LNCAP (cell line): ENCODE measurements at regions not wholly inside any gene's neighbourhood (a gene's known extent, or its start where the extent isn't known, plus 50 kb on each side); places are given as distances from the start of the nearest gene placed in this dataset.

Experiments used
- TF ChIP-seq, protein P1 (sequence below): fragments of 450-650 bp; IDR thresholded peaks from 2 replicates; pipeline ENCODE4 v1.5.1; 2017; ENCODE audit warnings: mild to moderate bottlenecking

DNA sequence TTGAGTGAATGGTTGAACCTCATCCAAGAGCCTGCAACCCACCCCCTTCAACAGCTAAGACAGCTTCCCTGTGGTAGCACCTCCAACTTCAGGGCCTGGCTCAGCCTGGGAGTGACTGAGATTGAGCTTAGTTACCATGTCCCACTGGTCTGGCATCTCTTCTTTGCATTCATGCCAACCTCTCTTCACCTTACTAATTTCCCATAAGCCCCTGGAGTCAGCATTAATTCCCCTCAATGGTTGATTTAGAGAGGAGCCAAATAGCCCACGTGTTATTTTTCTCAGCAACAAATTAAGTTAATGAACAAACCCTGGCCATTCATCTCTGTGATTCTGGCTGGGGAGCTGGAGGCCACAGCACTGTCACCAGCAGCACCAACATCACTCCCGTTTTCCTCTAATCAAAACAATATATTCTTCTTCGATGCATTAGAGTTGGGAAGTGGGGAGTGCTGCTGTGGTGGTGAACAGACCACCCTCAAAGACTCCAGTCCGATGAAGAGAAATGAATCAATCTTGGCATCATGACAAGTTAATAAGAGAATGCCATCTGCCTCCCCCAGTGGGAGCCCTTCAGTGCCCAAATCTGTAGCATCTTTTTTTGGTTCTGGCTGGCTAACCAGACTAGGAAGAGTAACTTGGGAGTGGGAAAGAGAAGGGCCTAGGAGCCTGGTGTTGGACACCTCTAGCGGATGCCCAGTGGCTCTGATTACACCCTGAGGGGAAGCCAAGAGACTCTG lies 83.2 kb upstream of the ADRA1D start:
- TF ChIP-seq, protein P1, sequence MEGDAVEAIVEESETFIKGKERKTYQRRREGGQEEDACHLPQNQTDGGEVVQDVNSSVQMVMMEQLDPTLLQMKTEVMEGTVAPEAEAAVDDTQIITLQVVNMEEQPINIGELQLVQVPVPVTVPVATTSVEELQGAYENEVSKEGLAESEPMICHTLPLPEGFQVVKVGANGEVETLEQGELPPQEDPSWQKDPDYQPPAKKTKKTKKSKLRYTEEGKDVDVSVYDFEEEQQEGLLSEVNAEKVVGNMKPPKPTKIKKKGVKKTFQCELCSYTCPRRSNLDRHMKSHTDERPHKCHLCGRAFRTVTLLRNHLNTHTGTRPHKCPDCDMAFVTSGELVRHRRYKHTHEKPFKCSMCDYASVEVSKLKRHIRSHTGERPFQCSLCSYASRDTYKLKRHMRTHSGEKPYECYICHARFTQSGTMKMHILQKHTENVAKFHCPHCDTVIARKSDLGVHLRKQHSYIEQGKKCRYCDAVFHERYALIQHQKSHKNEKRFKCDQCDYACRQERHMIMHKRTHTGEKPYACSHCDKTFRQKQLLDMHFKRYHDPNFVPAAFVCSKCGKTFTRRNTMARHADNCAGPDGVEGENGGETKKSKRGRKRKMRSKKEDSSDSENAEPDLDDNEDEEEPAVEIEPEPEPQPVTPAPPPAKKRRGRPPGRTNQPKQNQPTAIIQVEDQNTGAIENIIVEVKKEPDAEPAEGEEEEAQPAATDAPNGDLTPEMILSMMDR = no peak

DNA sequence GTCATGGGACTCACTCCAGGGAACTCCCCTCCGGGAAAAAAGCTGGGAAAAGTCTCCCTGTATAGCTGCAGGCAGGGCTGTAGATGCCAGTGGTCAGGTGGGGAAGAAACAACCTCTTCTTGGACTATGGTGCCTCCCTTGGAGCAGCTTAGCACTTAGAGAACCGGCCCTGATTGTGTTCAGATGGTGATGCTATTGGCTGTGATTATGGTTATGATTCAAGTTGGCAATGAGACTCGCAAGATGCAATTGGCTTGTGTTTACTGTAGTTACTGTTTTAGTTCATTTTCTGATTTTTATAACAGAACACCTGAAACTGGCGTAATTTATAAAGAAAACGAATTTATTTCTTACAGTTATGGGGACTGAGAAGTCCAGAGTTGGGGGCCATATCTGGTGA lies 80.9 kb upstream of the ADRA1D start:
- TF ChIP-seq, protein P1 = no peak

DNA sequence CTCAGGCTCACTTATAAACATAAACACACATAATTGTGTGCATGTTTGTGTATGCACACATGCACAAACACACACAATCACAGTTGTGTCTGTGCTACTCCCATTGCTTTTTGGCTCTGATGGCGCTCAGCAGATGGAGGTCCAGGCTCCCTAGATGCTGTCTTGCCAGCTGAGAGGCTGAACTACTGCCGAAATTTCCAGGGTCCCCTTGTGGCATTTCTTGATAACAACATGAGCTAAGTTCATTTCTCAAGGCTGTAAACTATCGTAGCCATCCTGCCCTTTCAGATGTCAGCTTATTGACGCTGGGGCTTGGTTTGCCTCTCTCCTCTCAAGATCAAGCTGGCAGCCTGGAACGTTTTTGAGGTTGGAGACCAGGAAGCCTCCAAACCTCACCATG lies 80.1 kb upstream of the ADRA1D start:
- TF ChIP-seq, protein P1 = no peak

DNA sequence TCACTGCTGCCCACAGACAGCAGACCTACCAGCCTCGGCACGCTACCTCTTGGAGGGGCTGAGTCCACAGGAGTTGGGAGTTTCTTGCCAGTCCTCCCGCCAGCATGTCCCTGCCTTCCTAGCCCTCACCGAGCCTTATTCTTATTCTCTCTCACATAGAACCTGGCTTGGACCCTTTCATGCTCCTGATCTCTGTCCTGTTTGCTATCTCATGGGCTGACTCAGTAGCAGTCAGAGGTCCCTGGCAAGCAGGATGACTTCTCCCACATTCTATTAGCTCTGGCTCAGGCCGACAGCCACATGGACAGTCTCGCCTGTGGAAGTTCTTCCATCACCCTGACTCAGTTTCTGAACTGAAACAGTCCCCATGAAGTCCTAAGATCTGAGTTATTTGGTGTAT lies 79.5 kb upstream of the ADRA1D start:
- TF ChIP-seq, protein P1 = no peak

DNA sequence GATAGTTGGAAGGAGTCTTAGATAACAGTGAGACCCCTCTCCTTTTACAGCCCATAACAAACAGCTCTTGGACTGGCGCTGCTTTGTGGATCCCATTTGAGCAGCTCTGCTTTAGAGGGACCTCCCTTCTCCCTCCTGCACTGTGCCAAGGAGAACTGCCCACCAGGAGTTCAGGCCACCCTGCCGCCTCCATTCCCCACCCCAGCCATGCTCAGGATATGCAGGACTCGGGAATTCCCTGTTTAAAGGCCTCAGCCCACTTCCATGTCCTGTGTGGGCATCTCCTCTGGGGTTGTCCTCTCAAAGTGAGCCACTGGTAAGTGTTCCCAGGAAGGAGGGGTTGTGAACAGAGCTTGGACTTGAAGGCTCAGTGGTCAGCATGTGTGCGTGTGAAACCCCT lies 78.9 kb upstream of the ADRA1D start:
- TF ChIP-seq, protein P1 = no peak

DNA sequence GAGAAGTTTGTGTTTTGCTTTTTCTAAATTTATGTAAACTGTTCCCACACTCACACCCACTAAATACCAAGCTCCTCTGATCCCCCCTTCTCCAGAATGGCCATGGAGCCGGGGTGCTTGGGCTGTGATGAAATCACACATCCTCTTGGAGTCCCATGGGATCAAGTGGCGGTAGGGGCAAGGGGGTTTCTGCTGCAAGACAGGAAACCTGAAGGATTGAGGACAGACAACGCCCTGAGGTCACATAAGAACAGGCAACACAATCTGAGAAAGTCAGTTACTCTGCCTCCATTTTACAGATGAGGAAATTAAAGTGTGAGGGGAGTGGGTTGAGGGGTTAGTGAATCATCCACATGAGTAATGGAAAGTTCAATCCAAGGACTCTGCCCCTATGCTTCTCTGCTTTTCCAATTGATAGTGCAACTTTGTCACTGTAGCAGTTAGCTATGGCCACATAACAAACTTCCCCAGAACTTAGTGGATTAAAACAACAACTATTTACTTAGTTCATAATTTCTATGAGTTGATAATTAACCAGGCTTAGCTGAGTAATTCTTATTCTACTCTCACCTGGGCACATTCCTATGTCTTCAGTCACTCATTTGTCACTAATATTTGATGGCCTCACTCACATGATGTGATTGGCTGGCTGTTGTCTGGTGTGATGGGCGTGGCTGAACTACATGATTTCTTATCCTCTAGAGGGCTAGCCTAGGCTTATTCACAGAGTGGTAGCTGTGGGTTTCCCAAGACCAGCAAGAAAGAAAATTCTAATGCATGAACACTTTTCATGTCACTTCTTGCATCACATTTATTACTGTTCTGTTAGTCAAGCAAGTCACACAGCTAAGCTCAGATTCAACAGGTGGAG lies 77.3 kb upstream of the ADRA1D start:
- TF ChIP-seq, protein P1 = no peak

DNA sequence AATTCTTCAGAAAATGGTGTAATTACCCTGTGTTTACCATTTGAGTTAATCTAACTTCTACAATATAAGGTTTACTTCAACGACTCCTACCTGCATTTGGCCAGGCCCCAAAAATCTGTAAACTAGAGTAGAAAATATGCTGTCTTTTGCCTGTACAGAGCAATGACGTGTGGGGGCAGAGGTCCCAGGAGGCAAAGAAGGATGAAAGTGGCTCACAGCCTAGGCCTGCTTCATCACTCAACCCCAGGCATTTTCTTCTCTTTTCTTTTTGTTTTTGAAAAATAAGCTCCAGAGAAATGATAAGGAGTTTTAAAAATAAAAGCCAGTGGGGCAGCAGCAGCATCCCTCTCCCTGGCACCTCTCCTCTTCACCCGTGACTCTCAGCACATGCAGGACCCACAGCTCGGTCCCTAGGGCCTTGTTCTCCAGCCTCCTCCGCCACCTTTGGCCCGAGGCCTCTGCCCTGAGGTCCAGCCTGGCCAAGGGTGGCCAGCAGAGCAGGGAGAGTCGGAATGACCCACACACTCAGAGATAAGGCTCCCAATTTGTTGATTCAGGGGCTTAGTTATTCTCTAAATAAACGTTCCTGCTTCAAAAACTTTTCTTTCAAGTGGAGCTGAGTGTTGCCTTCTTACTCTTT lies 76.6 kb upstream of the ADRA1D start:
- TF ChIP-seq, protein P1 = no peak
